A673 (cell line): ENCODE measurements at regions not wholly inside any gene's neighbourhood (a gene's known extent, or its start where the extent isn't known, plus 50 kb on each side); places are given as distances from the start of the nearest gene placed in this dataset.

Experiments
- BruUV-seq: library from RNA; stranded (reverse); fragments of 400-500 nt; replicated peaks from 2 replicates; lab custom pipeline; 2021; lab: Mats Ljungman, UMichigan
- CTCF ChIA-PET: fragments of 300-600 bp; sonication (Branson Sonifier 250); formaldehyde crosslinking; loops from one replicate; lab custom pipeline; 2022; ENCODE audit warnings: antibody characterized with exemption; lab: Charles Lee
- POLR2A ChIA-PET: fragments of 300-600 bp; sonication (Branson Sonifier 250); formaldehyde crosslinking; loops from one replicate; lab custom pipeline; 2022; ENCODE audit warnings: antibody characterized with exemption; ENCODE audit not compliant: low non-redundant PET; lab: Charles Lee
- DNase-seq: peaks from one replicate; pipeline ENCODE4 v3.0.0-alpha.2; 2015; ENCODE audit warnings: low spot score
- H3K27ac ChIP-seq: fragments of 200-600 bp; sonication (generic); 2 replicates; pipeline ENCODE4 v1.5.1; 2016; ENCODE audit warnings: mixed run types, low read depth, mild to moderate bottlenecking, mixed read lengths, antibody characterized with exemption, low read length; ENCODE audit not compliant: poor library complexity, severe bottlenecking
- H3K27me3 ChIP-seq: fragments of 200-600 bp; sonication (generic); replicated peaks from 2 replicates; pipeline ENCODE4 v1.6.1; 2017; ENCODE audit warnings: mixed run types, low read depth, mild to moderate bottlenecking, mixed read lengths, antibody characterized with exemption, low read length; ENCODE audit not compliant: insufficient read depth, poor library complexity
- H3K36me3 ChIP-seq: fragments of 200-600 bp; sonication (generic); 2 replicates; pipeline ENCODE4 v1.6.1; 2016; ENCODE audit warnings: mixed run types, mild to moderate bottlenecking, mixed read lengths, antibody characterized with exemption, low read length; ENCODE audit not compliant: insufficient read depth, poor library complexity, severe bottlenecking
- H3K4me1 ChIP-seq: fragments of 200-600 bp; sonication (generic); 2 replicates; pipeline ENCODE4 v1.6.1; 2017; ENCODE audit warnings: mixed run types, mild to moderate bottlenecking, mixed read lengths, antibody characterized with exemption, low read length; ENCODE audit not compliant: insufficient read depth, poor library complexity, severe bottlenecking
- H3K4me3 ChIP-seq: fragments of 200-600 bp; sonication (generic); 2 replicates; pipeline ENCODE4 v1.5.1; 2016; ENCODE audit warnings: low read depth, mixed run types, mild to moderate bottlenecking, mixed read lengths, low read length; ENCODE audit not compliant: poor library complexity, severe bottlenecking
- H3K9me3 ChIP-seq: fragments of 200-600 bp; sonication (generic); 2 replicates; pipeline ENCODE4 v1.6.1; 2016; ENCODE audit warnings: mixed run types, low read depth, mild to moderate bottlenecking, mixed read lengths, antibody characterized with exemption, low read length; ENCODE audit not compliant: poor library complexity, severe bottlenecking
- CTCF ChIP-seq: fragments of 300-800, 200-600 bp; sonication (generic); conservative IDR thresholded peaks from 2 replicates; pipeline ENCODE4 v1.5.1; 2017; ENCODE audit warnings: low read depth, mild to moderate bottlenecking, antibody characterized with exemption, low read length, moderate library complexity, mixed read lengths
- EZH2 ChIP-seq: fragments of 200-600 bp; sonication (generic); IDR thresholded peaks from 2 replicates; pipeline ENCODE4 v1.6.1; 2017; ENCODE audit warnings: borderline replicate concordance, low read depth, mild to moderate bottlenecking, mixed read lengths, antibody characterized with exemption, low read length; ENCODE audit not compliant: poor library complexity, severe bottlenecking
- intact Hi-C: fragments of 100-400 bp; cut with micrococcal nuclease; formaldehyde crosslinking; loops from one replicate; pipeline ENCODE4 v1.10.0; 2022; ENCODE audit not compliant: unreplicated experiment

DNA sequence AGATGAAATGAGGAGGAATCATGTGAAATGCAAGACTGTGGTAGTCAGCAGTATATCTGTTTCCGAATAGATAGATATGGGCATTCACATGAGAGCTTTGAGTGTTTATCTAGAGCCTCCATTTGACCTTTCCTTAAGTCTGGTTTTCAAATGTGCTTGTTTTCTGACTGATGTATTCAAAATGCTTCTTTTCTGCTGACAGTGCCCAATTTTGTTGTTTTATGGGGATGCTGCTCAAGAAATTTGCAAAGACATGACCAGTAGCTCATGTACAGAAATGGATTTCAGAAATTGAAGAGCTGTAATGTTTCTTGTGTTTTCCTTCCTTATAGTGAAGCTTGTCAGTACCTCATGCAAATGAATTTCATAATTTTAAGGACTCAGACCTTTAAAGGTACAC lies 903.4 kb upstream of the CDH8 start:
- no peak for TF ChIP-seq EZH2
- no peak for TF ChIP-seq CTCF
- CTCF ChIA-PET, result no interaction called here
- Histone ChIP-seq H3K27ac (no peak overlapping the region), H3K36me3 (no peaks in the 10 kb centered on the region), H3K4me1 (no peaks in the 10 kb centered on the region), H3K9me3 (no peaks in the 10 kb centered on the region), H3K4me3 (no peak overlapping the region), H3K27me3 (peaks cover 30% of the 10 kb centered on the region)
- intact Hi-C loops, result no loop called here
- DNase-seq, result no peak
- POLR2A ChIA-PET, result no interaction called here
- no TSS peak for BruUV-seq

DNA sequence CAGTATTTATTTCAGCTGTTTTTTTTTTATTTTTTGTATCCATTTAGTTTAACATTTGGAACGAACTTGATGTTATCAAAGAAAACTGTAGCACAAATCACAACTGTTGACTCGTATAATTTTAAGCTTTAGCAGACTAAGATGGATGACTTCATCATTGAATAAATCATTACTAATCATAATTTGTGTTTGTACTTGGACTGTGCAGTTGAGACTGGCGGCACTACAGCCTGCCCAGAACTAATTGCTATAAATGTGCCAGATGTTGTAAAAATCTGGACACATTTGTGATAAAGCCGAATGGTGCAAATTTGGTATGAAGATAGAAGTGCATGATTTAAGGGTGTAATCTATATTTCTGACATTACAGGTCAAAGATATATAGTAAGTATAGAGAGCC lies 897.7 kb upstream of the CDH8 start:
- DNase-seq, result no peak
- TF ChIP-seq EZH2, result no peak
- TF ChIP-seq CTCF, result no peak
- H3K27me3 ChIP-seq, result peaks cover 38% of the 10 kb centered on the region
- no peaks in the 10 kb centered on the region for H3K4me1 ChIP-seq
- H3K27ac ChIP-seq, result no peak overlapping the region
- H3K36me3 ChIP-seq, result no peaks in the 10 kb centered on the region
- BruUV-seq, result no TSS peak
- POLR2A ChIA-PET, result no interaction called here
- CTCF ChIA-PET, result no interaction called here
- H3K9me3 ChIP-seq, result no peaks in the 10 kb centered on the region
- intact Hi-C loops, result loop anchor here (1.0 kb wide), 1 partner anchor 11 kb away; no protein-coding TSS in a partner anchor
- H3K4me3 ChIP-seq, result no peak overlapping the region

- no peaks in the 10 kb centered on the region for H3K9me3 ChIP-seq
- TF ChIP-seq CTCF, result no peak
- TF ChIP-seq EZH2, result no peak
- no peak for DNase-seq
- no peak overlapping the region for H3K27ac ChIP-seq
- intact Hi-C loops, result no loop called here
- H3K4me1 ChIP-seq, result no peaks in the 10 kb centered on the region
- peaks cover 11% of the 10 kb centered on the region for H3K27me3 ChIP-seq
- H3K4me3 ChIP-seq, result no peak overlapping the region
- POLR2A ChIA-PET, result no interaction called here
- CTCF ChIA-PET, result no interaction called here
- no peaks in the 10 kb centered on the region for H3K36me3 ChIP-seq
- BruUV-seq, result no TSS peak
Observed at GRCh38 chr16:62929593-62929992, 893.4 kb upstream of the CDH8 start.
